LoVo (cell line): ENCODE measurements at regions not wholly inside any gene's neighbourhood (a gene's known extent, or its start where the extent isn't known, plus 50 kb on each side); places are given as distances from the start of the nearest gene placed in this dataset.

Experiments
- DNase-seq: peaks from one replicate; pipeline ENCODE4 v3.0.0-alpha.2; 2016; ENCODE audit warnings: low spot score

GRCh38 chr12:39047539-39048262 is 142.3 kb upstream of the CPNE8 start:
- DNase-seq: no peak

GRCh38 chr12:39044754-39045153 is 139.4 kb upstream of the CPNE8 start:
- DNase-seq: no peak

- no peak for DNase-seq
These were observed 138.0 kb upstream of the CPNE8 start for GRCh38 chr12:39043424-39043822.

GRCh38 chr12:39040275-39040674 is 134.9 kb upstream of the CPNE8 start:
- DNase-seq: no peak

GRCh38 chr12:39037115-39037514 is 131.7 kb upstream of the CPNE8 start:
- no peak for DNase-seq

- no peak for DNase-seq
These were observed 130.7 kb upstream of the CPNE8 start for GRCh38 chr12:39036105-39036504.

- DNase-seq: no peak
These were observed 128.4 kb upstream of the CPNE8 start for GRCh38 chr12:39033782-39034181.

GRCh38 chr12:39032448-39032847 is 127.1 kb upstream of the CPNE8 start:
- no peak for DNase-seq

GRCh38 chr12:39032034-39032433 is 126.6 kb upstream of the CPNE8 start:
- DNase-seq: no peak

- DNase-seq: no peak
These were observed 123.0 kb upstream of the CPNE8 start for GRCh38 chr12:39028382-39028781.

GRCh38 chr12:39012870-39013269 is 107.5 kb upstream of the CPNE8 start:
- DNase-seq: no peak

GRCh38 chr12:39011166-39011565 is 105.8 kb upstream of the CPNE8 start:
- no peak for DNase-seq

- DNase-seq: no peak
These were observed 105.0 kb upstream of the CPNE8 start for GRCh38 chr12:39010406-39010805.

- DNase-seq: no peak
These were observed 102.2 kb upstream of the CPNE8 start for GRCh38 chr12:39007619-39008018.

GRCh38 chr12:39006286-39006685 is 100.9 kb upstream of the CPNE8 start:
- no peak for DNase-seq

- DNase-seq: no peak
These were observed 100.3 kb upstream of the CPNE8 start for GRCh38 chr12:39005671-39006070.

- no peak for DNase-seq
These were observed 98.3 kb upstream of the CPNE8 start for GRCh38 chr12:39003541-39004155.

GRCh38 chr12:39000370-39000769 is 95.0 kb upstream of the CPNE8 start:
- no peak for DNase-seq

GRCh38 chr12:38998887-38999482 is 93.6 kb upstream of the CPNE8 start:
- DNase-seq: no peak

GRCh38 chr12:38995249-38995648 is 89.9 kb upstream of the CPNE8 start:
- no peak for DNase-seq

GRCh38 chr12:38985961-38986360 is 80.6 kb upstream of the CPNE8 start:
- DNase-seq: no peak

- DNase-seq: no peak
These were observed 79.0 kb upstream of the CPNE8 start for GRCh38 chr12:38984388-38984787.

- peak; percentile 29 for DNase-seq
These were observed 77.8 kb upstream of the CPNE8 start for GRCh38 chr12:38983117-38983571.
